OCI-LY1 (cell line): ENCODE measurements at regions not wholly inside any gene's neighbourhood (a gene's known extent, or its start where the extent isn't known, plus 50 kb on each side); places are given as distances from the start of the nearest gene placed in this dataset.

Experiments
- EZH2 ChIP-seq: fragments of 200-600 bp; sonication (generic), shearing (Covaris generic); IDR thresholded peaks from 2 replicates; pipeline ENCODE4 v1.8.0; 2017; ENCODE audit warnings: borderline replicate concordance, mixed run types, mild to moderate bottlenecking, antibody characterized with exemption, low read length, moderate library complexity, mixed read lengths
- TF ChIP-seq, protein P1 (sequence below): fragments of 200-600 bp; sonication (generic), shearing (Covaris generic); IDR thresholded peaks from 2 replicates; pipeline ENCODE4 v1.5.1; 2017; ENCODE audit warnings: mild to moderate bottlenecking, antibody characterized with exemption, low read length, moderate library complexity, mixed read lengths

DNA sequence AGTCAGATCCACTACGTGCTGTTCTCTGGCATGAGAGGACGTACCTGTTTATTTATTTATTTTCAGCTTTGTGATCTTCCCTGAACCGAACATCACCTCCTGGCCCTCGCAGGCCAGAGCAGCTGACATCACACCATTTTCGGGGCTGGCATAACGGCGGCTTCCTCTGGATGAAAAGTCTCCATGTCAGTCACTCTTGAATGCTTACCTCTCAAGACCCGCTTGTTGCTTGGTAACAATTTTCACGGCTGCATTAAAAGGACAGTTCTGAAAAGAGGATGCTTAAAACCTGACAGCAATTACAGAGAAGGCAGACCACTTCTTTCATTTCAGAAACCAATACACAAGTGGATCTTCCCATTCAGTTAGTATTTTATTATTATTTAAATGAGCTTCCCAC lies 159.8 kb upstream of the CDH4 start:
- TF ChIP-seq, protein P1, sequence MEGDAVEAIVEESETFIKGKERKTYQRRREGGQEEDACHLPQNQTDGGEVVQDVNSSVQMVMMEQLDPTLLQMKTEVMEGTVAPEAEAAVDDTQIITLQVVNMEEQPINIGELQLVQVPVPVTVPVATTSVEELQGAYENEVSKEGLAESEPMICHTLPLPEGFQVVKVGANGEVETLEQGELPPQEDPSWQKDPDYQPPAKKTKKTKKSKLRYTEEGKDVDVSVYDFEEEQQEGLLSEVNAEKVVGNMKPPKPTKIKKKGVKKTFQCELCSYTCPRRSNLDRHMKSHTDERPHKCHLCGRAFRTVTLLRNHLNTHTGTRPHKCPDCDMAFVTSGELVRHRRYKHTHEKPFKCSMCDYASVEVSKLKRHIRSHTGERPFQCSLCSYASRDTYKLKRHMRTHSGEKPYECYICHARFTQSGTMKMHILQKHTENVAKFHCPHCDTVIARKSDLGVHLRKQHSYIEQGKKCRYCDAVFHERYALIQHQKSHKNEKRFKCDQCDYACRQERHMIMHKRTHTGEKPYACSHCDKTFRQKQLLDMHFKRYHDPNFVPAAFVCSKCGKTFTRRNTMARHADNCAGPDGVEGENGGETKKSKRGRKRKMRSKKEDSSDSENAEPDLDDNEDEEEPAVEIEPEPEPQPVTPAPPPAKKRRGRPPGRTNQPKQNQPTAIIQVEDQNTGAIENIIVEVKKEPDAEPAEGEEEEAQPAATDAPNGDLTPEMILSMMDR, result no peak
- TF ChIP-seq EZH2, result no peak
